Lung (tissue), 11 donors: ENCODE measurements at regions not wholly inside any gene's neighbourhood (a gene's known extent, or its start where the extent isn't known, plus 50 kb on each side); places are given as distances from the start of the nearest gene placed in this dataset.

Source experiments
- ATAC-seq: fragments of 200-7000 bp; cut with Tn5 transposase; one replicate; pipeline ENCODE4 v1.9.1; 2020; ENCODE audit warnings: moderate number of reproducible peaks; ENCODE audit not compliant: insufficient read depth, low FRiP score
- DNase-seq, 3 donors: peaks; one replicate each; pipeline ENCODE4 v3.0.0-alpha.2; 2013 to 2017
- H3K27ac ChIP-seq, 2 donors: one replicate each; pipeline ENCODE4 v1.5.1; 2013; ENCODE audit warnings: mild to moderate bottlenecking in 2 of 2, moderate library complexity in 2 of 2, control low read depth in 1 of 2, inconsistent platforms in 1 of 2, low read depth in 1 of 2, low read length in 1 of 2
- H3K27me3 ChIP-seq, 3 donors: one replicate each; pipeline ENCODE4 v1.5.1; 2013; ENCODE audit warnings: low read length in 2 of 3; ENCODE audit not compliant: control insufficient read depth in 3 of 3, insufficient read depth in 3 of 3
- H3K36me3 ChIP-seq, 4 donors: one replicate each; pipeline ENCODE4 v1.5.1; 2013; ENCODE audit warnings: low read length in 4 of 4, mild to moderate bottlenecking in 1 of 4, moderate library complexity in 1 of 4; ENCODE audit not compliant: control insufficient read depth in 4 of 4, insufficient read depth in 4 of 4
- H3K4me1 ChIP-seq, 5 donors: one replicate each; pipeline ENCODE4 v1.5.1; 2013; ENCODE audit warnings: low read length in 5 of 5, mild to moderate bottlenecking in 2 of 5, moderate library complexity in 1 of 5; ENCODE audit not compliant: control insufficient read depth in 5 of 5, insufficient read depth in 5 of 5
- H3K4me3 ChIP-seq: one replicate; pipeline ENCODE4 v1.5.1; 2013; ENCODE audit warnings: mild to moderate bottlenecking, control low read depth, moderate library complexity
- H3K9ac ChIP-seq, 2 donors: one replicate each; pipeline ENCODE4 v1.5.1; 2013; ENCODE audit warnings: low read length in 2 of 2, control low read depth in 1 of 2; ENCODE audit not compliant: insufficient read depth in 1 of 2
- H3K9me3 ChIP-seq, 4 donors: one replicate each; pipeline ENCODE4 v1.5.1; 2013; ENCODE audit warnings: low read length in 3 of 4, mild to moderate bottlenecking in 1 of 4, moderate library complexity in 1 of 4; ENCODE audit not compliant: control insufficient read depth in 4 of 4, insufficient read depth in 3 of 4
- CTCF ChIP-seq: IDR thresholded peaks from 2 replicates; pipeline ENCODE4 v1.5.1; 2012; ENCODE audit warnings: mild to moderate bottlenecking; ENCODE audit errors: control extremely low read depth, extremely low read depth
- WGBS, 2 donors: extraction: QIAGEN DNeasy Blood & Tissue Kit; methylation state at CpG; one replicate each; pipeline ENCODE4 v1.1.7; 2013; 5-methylcytosine and 5-hydroxymethylcytosine counted together
- donor health status: control.
- donor health status: control.
- donor health status: Bipolar disorder and iron deficiency.
- donor health status: healthy.
- donor health status: DM: yes; HTN: yes; CAD: no.

GRCh38 chr1:209218113-209218512 lies 365.4 kb upstream of the CAMK1G start:
- Histone ChIP-seq H3K9ac (no peak overlapping the region), H3K27me3 (peaks cover 0 to 3% (median 0%) of the 10 kb centered on the region in 3 donors), H3K9me3 (peaks cover 0 to 10% (median 2%) of the 10 kb centered on the region in 4 donors), H3K36me3 (no peaks in the 10 kb centered on the region), H3K4me3 (no peak overlapping the region), H3K27ac (no peak overlapping the region), H3K4me1 (peaks cover 0 to 16% (median 5%) of the 10 kb centered on the region in 5 donors)
- ATAC-seq, result no peak
- TF ChIP-seq CTCF, result no peak
- no peak for DNase-seq

DNA sequence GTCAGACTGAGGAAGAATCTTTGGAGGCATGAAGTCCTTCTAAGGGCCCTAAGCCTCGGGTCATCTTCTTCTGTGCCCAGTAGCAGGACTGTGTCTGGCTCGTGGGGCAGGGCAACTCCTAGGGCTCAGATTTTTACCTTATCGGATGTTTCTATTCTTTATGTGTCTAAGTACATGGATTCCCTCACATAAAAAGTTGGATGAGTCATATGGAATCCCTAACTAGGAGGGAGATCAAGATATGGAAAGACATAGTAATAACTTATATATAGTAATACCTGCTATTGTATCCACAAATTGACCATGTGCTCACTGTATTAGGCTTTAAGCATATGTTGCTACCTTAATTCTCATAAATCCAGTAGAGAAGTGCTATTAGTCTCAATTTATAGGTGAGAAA lies 364.5 kb upstream of the CAMK1G start:
- Histone ChIP-seq H3K27ac (no peak overlapping the region), H3K27me3 (peaks cover 0 to 3% (median 0%) of the 10 kb centered on the region in 3 donors), H3K9ac (no peak overlapping the region), H3K4me3 (no peak overlapping the region), H3K36me3 (no peaks in the 10 kb centered on the region), H3K9me3 (peaks cover 0 to 10% (median 2%) of the 10 kb centered on the region in 4 donors), H3K4me1 (peaks cover 0 to 21% (median 5%) of the 10 kb centered on the region in 5 donors)
- no peak for DNase-seq
- WGBS, 2 donors, result 76 to 83% methylated on average over 3 of the region's 3 CpGs
- TF ChIP-seq CTCF, result no peak
- ATAC-seq, result no peak

DNA sequence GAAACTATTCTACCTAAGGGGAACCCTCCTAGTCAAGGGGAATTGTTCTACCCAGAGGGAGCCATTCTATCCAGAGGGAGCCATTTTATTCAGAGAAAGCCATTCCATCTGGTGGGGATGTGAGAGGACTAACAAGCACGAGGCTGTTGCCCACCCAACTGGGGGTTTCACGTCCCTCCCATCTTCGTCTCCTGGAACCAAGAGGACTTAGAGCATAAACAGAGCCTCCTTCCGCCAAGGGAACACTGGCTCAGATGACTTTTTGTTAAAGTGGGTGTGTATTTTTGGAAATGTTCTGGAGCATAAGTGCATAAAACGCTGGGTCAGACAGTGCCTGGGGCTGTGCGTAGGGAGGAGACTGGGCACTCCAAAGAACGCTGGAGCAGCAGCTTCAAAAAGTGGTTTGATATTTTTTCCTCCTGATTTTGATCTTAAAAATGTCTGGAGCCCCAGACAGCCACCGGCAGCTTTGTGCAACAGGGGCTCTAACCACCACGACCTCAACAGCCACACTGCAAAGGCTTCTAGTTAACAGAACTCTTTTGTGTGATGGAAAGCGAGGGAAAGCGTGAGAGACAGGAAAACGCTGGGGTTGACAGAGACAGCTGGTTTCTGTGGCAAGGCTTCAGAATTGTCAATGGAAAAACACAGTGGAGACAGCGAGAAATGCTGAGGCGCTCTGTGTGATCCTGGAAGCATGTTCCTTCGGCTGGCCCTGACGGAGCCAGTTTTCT lies 363.6 kb upstream of the CAMK1G start:
- H3K4me3 ChIP-seq, result no peak overlapping the region
- H3K27me3 ChIP-seq, result peaks cover 0 to 3% (median 0%) of the 10 kb centered on the region in 3 donors
- H3K36me3 ChIP-seq, result no peaks in the 10 kb centered on the region
- H3K9ac ChIP-seq, result no peak overlapping the region
- WGBS, 2 donors, result 56 to 58% methylated on average over 16 of the region's 16 CpGs
- ATAC-seq, result peak; percentile 49
- H3K9me3 ChIP-seq, result peaks cover 0 to 10% (median 2%) of the 10 kb centered on the region in 4 donors
- H3K4me1 ChIP-seq, result peaks cover 0 to 21% (median 5%) of the 10 kb centered on the region in 5 donors
- no peak overlapping the region for H3K27ac ChIP-seq
- TF ChIP-seq CTCF, result no peak
- peak; percentile 90 to 98 (median 97) for DNase-seq
